ENCODE measurements at regions not wholly inside any gene's neighbourhood (a gene's known extent, or its start where the extent isn't known, plus 50 kb on each side); places are given as distances from the start of the nearest gene placed in this dataset.

- TF ChIP-seq, protein P1, sequence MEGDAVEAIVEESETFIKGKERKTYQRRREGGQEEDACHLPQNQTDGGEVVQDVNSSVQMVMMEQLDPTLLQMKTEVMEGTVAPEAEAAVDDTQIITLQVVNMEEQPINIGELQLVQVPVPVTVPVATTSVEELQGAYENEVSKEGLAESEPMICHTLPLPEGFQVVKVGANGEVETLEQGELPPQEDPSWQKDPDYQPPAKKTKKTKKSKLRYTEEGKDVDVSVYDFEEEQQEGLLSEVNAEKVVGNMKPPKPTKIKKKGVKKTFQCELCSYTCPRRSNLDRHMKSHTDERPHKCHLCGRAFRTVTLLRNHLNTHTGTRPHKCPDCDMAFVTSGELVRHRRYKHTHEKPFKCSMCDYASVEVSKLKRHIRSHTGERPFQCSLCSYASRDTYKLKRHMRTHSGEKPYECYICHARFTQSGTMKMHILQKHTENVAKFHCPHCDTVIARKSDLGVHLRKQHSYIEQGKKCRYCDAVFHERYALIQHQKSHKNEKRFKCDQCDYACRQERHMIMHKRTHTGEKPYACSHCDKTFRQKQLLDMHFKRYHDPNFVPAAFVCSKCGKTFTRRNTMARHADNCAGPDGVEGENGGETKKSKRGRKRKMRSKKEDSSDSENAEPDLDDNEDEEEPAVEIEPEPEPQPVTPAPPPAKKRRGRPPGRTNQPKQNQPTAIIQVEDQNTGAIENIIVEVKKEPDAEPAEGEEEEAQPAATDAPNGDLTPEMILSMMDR (conservative IDR thresholded peaks at IDR 0.05 in 1 of 2, IDR thresholded peaks at IDR 0.05 in 1 of 2; ENCODE audit: low read depth in 1 of 2, low read length in 2 of 2) = no peak
- TF ChIP-seq EZH2 (IDR thresholded peaks at IDR 0.05; ENCODE audit: low read length, missing control alignments) = no peak
Measured at GRCh38 chr15:35150361-35150760, 65.3 kb upstream of the NANOGP8 start.
